Retinal pigment epithelial cell (primary cell): ENCODE measurements at regions not wholly inside any gene's neighbourhood (a gene's known extent, or its start where the extent isn't known, plus 50 kb on each side); places are given as distances from the start of the nearest gene placed in this dataset.
"Not testable (repeated sequence)": the region's sequence is repeated elsewhere in the genome, so short reads cannot be mapped to it uniquely, and the experiment has no call there.

Experiments
- DNase-seq: peaks from one replicate; pipeline ENCODE4 v3.0.0-alpha.2; 2010; ENCODE audit warnings: low read depth
- H3K4me3 ChIP-seq: 2 replicates; pipeline ENCODE4 v1.5.1; 2011; ENCODE audit warnings: mild to moderate bottlenecking, low read length, control low read depth, moderate library complexity
- CTCF ChIP-seq: conservative IDR thresholded peaks from 2 replicates; pipeline ENCODE4 v1.5.1; 2011; ENCODE audit warnings: low read depth, low read length, control low read depth, inconsistent platforms

GRCh38 chr5:42301349-42301748 lies 121.9 kb upstream of the GHR start:
- no peak for TF ChIP-seq CTCF
- H3K4me3 ChIP-seq, result no peak overlapping the region
- no peak for DNase-seq

GRCh38 chr5:42302186-42302585 lies 121.1 kb upstream of the GHR start:
- DNase-seq, result no peak
- H3K4me3 ChIP-seq, result no peak overlapping the region
- no peak for TF ChIP-seq CTCF

GRCh38 chr5:42306287-42306686 lies 117.0 kb upstream of the GHR start:
- no peak for DNase-seq
- H3K4me3 ChIP-seq, result no peak overlapping the region
- no peak for TF ChIP-seq CTCF

- no peak for TF ChIP-seq CTCF
- no peak for DNase-seq
- no peak overlapping the region for H3K4me3 ChIP-seq
Measured at GRCh38 chr5:42309865-42310264, 113.4 kb upstream of the GHR start.

GRCh38 chr5:42315214-42315613 lies 108.0 kb upstream of the GHR start:
- no peak for DNase-seq

GRCh38 chr5:42317575-42317974 lies 105.7 kb upstream of the GHR start:
- no peak for DNase-seq
- H3K4me3 ChIP-seq, result no peak overlapping the region
- TF ChIP-seq CTCF, result no peak

More at GRCh38 chr5:42315214-42315613, 108.0 kb upstream of the GHR start:
- H3K4me3 ChIP-seq, result no peak overlapping the region
- no peak for TF ChIP-seq CTCF

GRCh38 chr5:42319546-42319945 lies 103.7 kb upstream of the GHR start:
- DNase-seq, result not testable (repeated sequence)

GRCh38 chr5:42321785-42322184 lies 101.5 kb upstream of the GHR start:
- no peak for TF ChIP-seq CTCF
- no peak overlapping the region for H3K4me3 ChIP-seq
- no peak for DNase-seq

More at GRCh38 chr5:42319546-42319945, 103.7 kb upstream of the GHR start:
- not testable (repeated sequence) for H3K4me3 ChIP-seq
